ENCODE measurements at regions not wholly inside any gene's neighbourhood (a gene's known extent, or its start where the extent isn't known, plus 50 kb on each side); places are given as distances from the start of the nearest gene placed in this dataset.

- no peak for DNase-seq
Measured at GRCh38 chr2:71859211-71859847, 288.3 kb downstream of the CYP26B1 start.

- DNase-seq: no peak
Measured at GRCh38 chr2:71858071-71858470, 289.6 kb downstream of the CYP26B1 start.

DNA sequence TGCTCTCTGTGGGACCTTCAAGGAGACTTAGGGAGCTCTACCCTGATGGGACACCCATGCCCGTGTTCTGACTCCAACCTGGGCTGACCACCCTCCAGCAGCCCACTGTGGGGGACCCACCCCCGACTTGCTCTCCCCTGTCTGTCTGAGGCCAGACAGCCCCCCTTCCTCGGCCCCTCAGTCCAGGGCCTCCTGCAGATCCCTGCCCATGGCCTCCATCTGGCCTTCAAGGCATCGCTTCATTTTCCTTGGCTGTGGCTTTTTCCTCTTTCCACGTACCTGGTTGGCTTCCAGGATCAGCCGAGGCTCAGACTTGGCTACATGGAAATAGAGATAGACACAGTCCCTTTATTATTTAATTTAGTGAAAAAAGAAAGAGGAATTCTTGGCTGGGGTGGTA is 290.0 kb downstream of the CYP26B1 start:
- no peak for DNase-seq

DNA sequence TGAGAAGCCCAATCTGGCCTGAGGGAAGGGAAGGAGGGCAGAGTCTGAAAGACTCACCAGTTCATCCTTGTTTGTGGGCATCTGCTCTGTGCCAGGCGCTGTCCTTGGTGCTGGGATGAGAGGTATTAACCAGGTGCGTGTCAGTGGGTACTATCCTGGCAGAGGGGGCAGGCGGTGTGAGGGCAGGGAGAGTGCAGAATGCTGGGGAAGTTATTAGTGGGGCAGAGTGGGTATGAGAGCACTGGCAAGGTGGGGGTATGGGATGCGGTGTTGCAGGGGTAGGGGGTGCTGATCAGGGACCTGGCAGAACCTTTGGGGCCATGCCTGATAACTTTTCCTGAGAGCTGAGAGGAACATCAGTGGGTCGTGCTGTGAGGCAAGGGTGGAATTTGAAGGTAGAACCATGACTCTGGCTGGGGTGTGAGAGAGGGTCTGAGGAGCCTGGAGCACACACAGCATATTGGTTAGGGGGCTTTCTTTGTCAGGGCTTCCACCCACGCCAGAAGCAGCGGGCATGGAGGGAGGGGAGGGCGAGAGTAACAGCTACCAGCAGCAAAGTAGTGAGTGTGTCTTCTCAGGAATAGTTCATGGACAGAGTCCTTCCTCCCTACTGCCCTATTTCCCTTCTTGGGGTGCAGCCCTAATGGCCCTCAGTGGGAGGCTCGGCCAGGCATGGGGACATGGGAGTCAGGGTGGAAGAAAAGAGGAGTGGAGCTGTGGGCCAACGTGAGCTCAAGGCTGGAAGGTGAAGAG is 290.7 kb downstream of the CYP26B1 start:
- no peak for DNase-seq

DNA sequence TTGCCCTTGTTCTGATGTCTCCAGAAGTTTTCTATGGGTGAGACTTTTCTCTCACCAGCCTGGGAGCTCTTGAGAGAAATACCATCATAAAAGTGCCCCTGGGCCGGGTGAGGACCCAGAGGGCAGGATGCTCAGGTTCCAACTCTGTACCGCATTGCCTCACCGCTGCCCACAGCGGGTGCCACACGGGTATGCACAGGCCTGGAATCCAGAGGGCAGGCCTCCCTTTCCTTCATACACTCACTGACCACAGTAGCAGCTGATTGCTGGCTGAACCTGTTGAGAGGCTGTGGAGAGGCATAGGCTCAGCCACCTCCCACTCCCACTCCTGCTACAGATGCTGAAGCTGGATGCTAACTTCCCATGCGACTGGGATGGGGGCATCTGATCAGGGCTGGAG is 293.8 kb downstream of the CYP26B1 start:
- DNase-seq: no peak

GRCh38 chr2:71852141-71852711 is 295.4 kb downstream of the CYP26B1 start:
- DNase-seq: no peak

DNA sequence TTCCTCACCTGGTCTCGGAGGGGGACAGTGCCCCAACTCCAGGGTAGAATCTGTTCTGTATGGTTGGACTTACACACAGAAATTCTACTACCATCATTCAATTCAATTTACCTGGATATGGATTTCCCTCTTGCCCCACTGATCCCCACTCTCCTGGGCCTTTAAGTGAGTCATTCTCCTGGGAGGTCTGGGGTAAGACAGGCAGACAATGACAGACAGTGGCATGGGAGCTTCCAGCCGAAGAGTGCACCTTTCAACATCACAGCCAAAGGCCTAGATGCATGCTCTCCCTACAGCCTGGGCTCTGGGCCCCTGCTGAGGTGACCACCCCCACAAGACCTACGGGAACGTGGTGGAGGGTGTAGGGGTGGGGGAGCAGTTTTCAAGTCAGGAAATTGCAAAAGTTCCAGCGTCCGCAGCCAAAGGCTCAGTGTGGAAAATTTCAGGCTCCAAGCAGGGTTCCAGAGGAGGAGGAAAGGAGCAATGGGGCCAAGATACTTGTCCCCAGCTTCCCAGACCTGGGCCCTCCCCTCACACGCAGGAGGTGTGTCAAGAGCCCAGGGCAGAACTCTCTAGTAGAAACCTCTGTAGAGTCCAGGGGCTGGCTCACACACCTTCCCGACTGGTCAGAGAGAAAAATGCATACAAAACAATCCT is 296.4 kb downstream of the CYP26B1 start:
- DNase-seq: no peak

GRCh38 chr2:71850306-71850801 is 297.3 kb downstream of the CYP26B1 start:
- no peak for DNase-seq

GRCh38 chr2:71849607-71850305 is 297.9 kb downstream of the CYP26B1 start:
- no peak for DNase-seq

DNA sequence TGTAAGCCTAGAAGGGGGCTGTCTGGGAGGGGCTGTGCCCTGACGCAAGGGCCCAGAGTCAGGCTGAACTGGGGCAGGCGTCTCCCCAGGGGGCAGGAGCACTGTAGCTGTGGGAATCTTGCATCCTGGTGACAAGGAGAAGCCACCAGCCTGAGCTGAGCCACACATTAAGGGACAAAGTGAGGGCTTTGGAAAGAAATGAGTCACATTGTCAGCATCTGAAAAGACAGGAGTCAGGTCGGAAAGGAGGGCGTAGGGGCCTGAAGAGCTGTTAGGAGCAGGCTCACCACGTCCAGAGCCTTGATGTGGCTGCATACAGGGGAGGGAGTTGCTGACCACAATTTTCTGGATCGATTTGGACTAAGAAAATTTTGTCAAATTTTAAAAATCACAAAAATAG is 298.6 kb downstream of the CYP26B1 start:
- DNase-seq: no peak

GRCh38 chr2:71846669-71847291 is 300.9 kb downstream of the CYP26B1 start:
- no peak for DNase-seq

GRCh38 chr2:71846072-71846471 is 301.6 kb downstream of the CYP26B1 start:
- no peak for DNase-seq

GRCh38 chr2:71844967-71845366 is 302.7 kb downstream of the CYP26B1 start:
- no peak for DNase-seq

GRCh38 chr2:71843391-71843850 is 304.2 kb downstream of the CYP26B1 start:
- no peak for DNase-seq

DNA sequence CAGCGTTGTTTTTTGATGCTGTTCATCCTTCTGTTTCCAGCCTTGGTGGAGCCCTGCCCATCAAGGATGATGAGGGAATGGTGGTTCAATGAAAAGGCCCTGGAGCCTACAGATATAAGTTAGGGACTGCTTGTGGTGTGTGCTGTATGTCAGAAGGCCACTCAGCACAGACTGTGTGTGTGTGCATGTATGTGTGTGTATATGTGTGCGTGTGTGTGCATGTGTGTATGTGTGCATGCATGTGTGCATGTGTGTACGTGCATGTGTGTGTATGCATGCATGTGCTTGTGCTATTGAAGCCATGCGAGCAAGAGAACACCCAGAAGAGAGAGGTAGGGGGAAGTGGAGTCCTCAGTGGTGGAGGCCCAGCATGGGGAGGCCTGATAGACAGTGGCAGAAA is 304.9 kb downstream of the CYP26B1 start:
- no peak for DNase-seq

DNA sequence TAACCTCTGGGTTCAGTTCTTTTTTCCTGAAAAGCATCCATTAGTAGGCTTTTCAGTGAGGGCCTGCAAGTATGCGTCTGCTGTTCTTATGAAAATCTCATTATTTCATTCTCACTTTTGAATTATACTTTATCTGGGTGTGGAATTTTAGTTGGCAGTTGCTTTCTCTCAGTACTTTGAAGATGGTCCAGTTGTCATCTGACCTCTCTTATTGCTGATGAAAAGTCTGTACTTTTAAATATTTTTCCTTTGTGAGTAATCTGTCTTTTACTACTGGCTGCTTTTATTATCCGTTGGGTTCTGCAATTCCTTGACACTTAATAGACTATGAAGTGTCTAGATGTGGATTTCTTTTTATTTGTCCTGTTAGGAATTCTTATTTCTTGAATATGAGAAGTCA is 307.8 kb downstream of the CYP26B1 start:
- no peak for DNase-seq

DNA sequence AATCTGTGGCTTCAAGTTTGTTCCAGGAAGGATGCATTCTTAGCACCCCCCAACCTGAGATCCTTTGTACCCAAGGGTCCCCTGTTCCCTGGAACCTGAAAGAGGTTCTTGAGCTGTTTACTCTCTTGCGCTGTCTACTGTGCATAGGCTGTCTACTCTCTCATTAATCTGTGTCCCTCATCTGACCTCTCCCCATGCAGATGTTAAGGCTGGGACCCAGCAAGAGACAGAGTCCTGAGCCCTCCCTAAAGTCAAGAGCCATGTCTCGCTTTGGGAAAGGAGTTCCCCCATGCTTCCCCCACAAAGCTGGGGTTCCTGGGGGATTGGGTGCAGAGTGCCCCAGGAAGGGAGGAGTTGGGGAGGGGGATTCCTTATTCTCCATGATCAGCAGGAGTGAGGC is 312.9 kb downstream of the CYP26B1 start:
- DNase-seq: no peak

GRCh38 chr2:71833855-71834560 is 313.7 kb downstream of the CYP26B1 start:
- no peak for DNase-seq

- no peak for DNase-seq
Measured at GRCh38 chr2:71833272-71833671, 314.4 kb downstream of the CYP26B1 start.

DNA sequence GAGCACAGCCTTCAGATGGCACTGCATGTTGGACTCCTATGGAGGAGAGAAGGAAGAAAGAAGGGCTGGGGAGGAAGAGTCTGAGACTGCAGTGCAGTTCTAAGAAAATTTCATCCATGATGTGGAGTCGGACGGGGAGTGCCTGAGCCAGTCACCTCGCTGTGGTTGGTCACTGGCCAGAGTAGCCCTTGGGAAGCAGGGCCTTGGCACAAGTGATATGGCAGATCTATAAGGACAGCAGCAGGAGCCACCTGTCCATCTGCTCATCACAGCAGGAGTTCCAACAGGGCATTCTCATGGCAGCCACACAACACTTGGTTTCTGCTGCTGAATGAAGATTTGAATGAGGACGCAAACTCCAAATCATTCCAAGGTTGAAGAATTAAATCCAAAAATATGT is 314.8 kb downstream of the CYP26B1 start:
- no peak for DNase-seq

GRCh38 chr2:71832388-71832787 is 315.3 kb downstream of the CYP26B1 start:
- no peak for DNase-seq

GRCh38 chr2:71831193-71831577 is 316.5 kb downstream of the CYP26B1 start:
- no peak for DNase-seq

Data from inflammatory macrophage treated with lipopolysaccharide for 4 hours (primary cell).